ENCODE measurements at regions not wholly inside any gene's neighbourhood (a gene's known extent, or its start where the extent isn't known, plus 50 kb on each side); places are given as distances from the start of the nearest gene placed in this dataset.

DNA sequence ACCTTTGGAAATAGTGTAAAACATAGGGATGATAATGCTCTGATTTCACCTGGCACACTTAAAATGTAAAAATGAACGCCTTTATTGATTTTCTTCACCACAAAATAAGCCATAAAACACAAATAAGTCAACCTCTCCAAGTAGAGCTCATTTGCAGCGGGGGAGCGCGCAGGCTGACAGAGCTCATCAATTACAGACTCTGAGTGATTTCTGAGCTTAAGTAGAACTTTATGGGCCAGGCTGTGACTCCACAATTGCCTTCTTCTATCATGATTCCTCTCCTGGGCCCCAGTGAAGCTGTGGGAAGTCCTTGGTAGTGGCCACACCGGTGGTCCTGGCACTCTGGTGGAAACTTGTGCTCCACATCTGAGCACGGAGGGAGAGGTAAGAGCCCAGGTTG is 789.0 kb upstream of the RAB6C start:
- Histone ChIP-seq H3K4me2 (no peak overlapping the region), H4K20me1 (ENCODE audit: insufficient read depth, poor library complexity, severe bottlenecking) (no peaks in the 10 kb centered on the region), H3K27ac (peak overlapping the region; percentile 53), H3K36me3 (replicated peaks; ENCODE audit: insufficient read depth, low read depth) (no peaks in the 10 kb centered on the region), H3K4me3 (no peak overlapping the region), H2AFZ (no peak overlapping the region), H3K27me3 (no peaks in the 10 kb centered on the region), H3K9me2 (replicated peaks; ENCODE audit: insufficient read depth) (no peaks in the 10 kb centered on the region), H3K4me1 (ENCODE audit: insufficient read depth) (peaks cover 38% of the 10 kb centered on the region), H3K9me3 (ENCODE audit: low read depth) (no peaks in the 10 kb centered on the region), H3K79me2 (no peaks in the 10 kb centered on the region)
- no peak for TF ChIP-seq EZH2 (IDR thresholded peaks at IDR 0.05; ENCODE audit: borderline replicate concordance)
- TF ChIP-seq, protein P1, sequence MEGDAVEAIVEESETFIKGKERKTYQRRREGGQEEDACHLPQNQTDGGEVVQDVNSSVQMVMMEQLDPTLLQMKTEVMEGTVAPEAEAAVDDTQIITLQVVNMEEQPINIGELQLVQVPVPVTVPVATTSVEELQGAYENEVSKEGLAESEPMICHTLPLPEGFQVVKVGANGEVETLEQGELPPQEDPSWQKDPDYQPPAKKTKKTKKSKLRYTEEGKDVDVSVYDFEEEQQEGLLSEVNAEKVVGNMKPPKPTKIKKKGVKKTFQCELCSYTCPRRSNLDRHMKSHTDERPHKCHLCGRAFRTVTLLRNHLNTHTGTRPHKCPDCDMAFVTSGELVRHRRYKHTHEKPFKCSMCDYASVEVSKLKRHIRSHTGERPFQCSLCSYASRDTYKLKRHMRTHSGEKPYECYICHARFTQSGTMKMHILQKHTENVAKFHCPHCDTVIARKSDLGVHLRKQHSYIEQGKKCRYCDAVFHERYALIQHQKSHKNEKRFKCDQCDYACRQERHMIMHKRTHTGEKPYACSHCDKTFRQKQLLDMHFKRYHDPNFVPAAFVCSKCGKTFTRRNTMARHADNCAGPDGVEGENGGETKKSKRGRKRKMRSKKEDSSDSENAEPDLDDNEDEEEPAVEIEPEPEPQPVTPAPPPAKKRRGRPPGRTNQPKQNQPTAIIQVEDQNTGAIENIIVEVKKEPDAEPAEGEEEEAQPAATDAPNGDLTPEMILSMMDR (IDR thresholded peaks at IDR 0.05; ENCODE audit: poor library complexity): no peak
- TF ChIP-seq EZH2phosphoT487 (IDR thresholded peaks at IDR 0.05; ENCODE audit: low read depth, severe bottlenecking, unreplicated experiment): no peak
- no peak for DNase-seq (ENCODE audit: low spot score)
- WGBS (ENCODE audit: low lambda C conversion rate, missing lambda C conversion rate): 96% methylated on average over 6 of the region's 6 CpGs

DNA sequence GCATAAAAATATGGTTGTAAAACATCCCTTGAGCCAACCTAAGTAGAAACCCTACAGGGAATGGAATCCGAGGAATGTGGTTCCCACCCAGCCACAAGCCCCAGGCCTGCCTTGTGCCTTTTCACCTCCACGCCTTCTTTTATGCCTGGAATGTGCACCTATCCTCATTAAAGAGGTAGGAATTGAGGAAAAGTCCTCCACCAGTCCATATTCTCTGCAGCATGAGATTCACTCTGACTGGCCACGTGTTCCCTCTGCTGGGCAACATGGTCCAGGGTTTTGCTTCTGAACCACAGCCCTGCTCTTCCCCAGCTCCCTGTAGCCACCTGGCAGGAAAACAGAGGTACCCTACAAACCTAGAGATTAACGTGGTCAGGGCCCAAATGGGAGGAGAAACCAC is 787.9 kb upstream of the RAB6C start:
- no peaks in the 10 kb centered on the region for H3K79me2 ChIP-seq
- H3K4me2 ChIP-seq: no peak overlapping the region
- WGBS (ENCODE audit: low lambda C conversion rate, missing lambda C conversion rate): 45% methylated on average over 4 of the region's 4 CpGs
- H3K36me3 ChIP-seq (replicated peaks; ENCODE audit: insufficient read depth, low read depth): no peaks in the 10 kb centered on the region
- H3K27me3 ChIP-seq: no peaks in the 10 kb centered on the region
- peak overlapping the region; percentile 84 for H3K27ac ChIP-seq
- no peaks in the 10 kb centered on the region for H3K9me2 ChIP-seq (replicated peaks; ENCODE audit: insufficient read depth)
- peaks cover 38% of the 10 kb centered on the region for H3K4me1 ChIP-seq (ENCODE audit: insufficient read depth)
- DNase-seq (ENCODE audit: low spot score): peak; percentile 30
- H4K20me1 ChIP-seq (ENCODE audit: insufficient read depth, poor library complexity, severe bottlenecking): no peaks in the 10 kb centered on the region
- H2AFZ ChIP-seq: peak overlapping the region; percentile 31
- no peaks in the 10 kb centered on the region for H3K9me3 ChIP-seq (ENCODE audit: low read depth)
- H3K4me3 ChIP-seq: no peak overlapping the region
- TF ChIP-seq EZH2 (IDR thresholded peaks at IDR 0.05; ENCODE audit: borderline replicate concordance): no peak
- TF ChIP-seq, protein P1 (IDR thresholded peaks at IDR 0.05; ENCODE audit: poor library complexity): peak; percentile 24

DNA sequence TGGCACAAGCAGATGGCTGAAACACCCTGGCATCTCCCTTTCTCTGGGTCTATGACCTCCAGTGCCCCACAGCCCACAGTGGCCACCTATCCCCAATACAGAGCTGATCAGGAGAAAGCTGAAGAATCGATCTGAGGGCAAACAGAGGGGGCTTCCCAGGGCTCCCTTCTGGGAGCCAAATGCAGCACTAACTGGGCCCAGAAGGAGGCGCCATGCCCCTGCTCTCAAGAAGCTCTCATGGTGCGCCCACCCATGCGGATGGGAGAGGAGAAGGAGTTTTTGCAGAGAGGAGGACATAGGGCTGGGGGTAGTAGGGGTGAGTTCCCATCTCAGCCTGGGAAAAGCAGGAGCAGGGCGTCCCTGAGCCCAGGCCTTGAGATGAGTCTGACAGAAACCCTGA is 787.3 kb upstream of the RAB6C start:
- H3K27ac ChIP-seq: peak overlapping the region; percentile 84
- H2AFZ ChIP-seq: no peak overlapping the region
- H3K4me2 ChIP-seq: no peak overlapping the region
- no peaks in the 10 kb centered on the region for H4K20me1 ChIP-seq (ENCODE audit: insufficient read depth, poor library complexity, severe bottlenecking)
- no peaks in the 10 kb centered on the region for H3K9me2 ChIP-seq (replicated peaks; ENCODE audit: insufficient read depth)
- H3K9me3 ChIP-seq (ENCODE audit: low read depth): no peaks in the 10 kb centered on the region
- TF ChIP-seq EZH2 (IDR thresholded peaks at IDR 0.05; ENCODE audit: borderline replicate concordance): no peak
- TF ChIP-seq, protein P1 (IDR thresholded peaks at IDR 0.05; ENCODE audit: poor library complexity): no peak
- TF ChIP-seq EZH2phosphoT487 (IDR thresholded peaks at IDR 0.05; ENCODE audit: low read depth, severe bottlenecking, unreplicated experiment): no peak
- WGBS (ENCODE audit: low lambda C conversion rate, missing lambda C conversion rate): 97% methylated on average over 5 of the region's 5 CpGs
- no peaks in the 10 kb centered on the region for H3K36me3 ChIP-seq (replicated peaks; ENCODE audit: insufficient read depth, low read depth)
- no peaks in the 10 kb centered on the region for H3K79me2 ChIP-seq
- DNase-seq (ENCODE audit: low spot score): no peak
- peaks cover 37% of the 10 kb centered on the region for H3K4me1 ChIP-seq (ENCODE audit: insufficient read depth)
- no peak overlapping the region for H3K4me3 ChIP-seq
- no peaks in the 10 kb centered on the region for H3K27me3 ChIP-seq

DNA sequence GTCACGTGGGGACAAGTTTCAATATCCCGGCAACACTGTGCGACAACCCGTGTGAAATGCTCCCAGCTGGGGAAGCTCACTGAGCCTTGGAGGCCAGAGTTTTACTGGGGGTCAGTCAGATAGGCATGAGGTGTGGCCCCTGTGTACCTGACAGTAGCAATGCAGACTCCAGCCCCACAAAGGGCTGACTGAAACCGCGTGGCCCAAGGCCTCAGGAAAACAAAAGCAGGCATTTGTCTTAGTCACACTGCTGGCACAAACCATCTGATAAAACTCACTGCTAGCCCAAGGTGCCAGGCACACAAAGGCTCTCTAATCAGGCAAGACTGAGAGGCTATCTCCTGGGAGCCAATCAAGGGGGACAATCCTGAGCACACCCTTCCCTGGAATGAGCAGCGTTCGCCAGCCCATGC is 786.6 kb upstream of the RAB6C start:
- no peaks in the 10 kb centered on the region for H3K9me3 ChIP-seq (ENCODE audit: low read depth)
- no peak overlapping the region for H3K4me2 ChIP-seq
- peaks cover 31% of the 10 kb centered on the region for H3K4me1 ChIP-seq (ENCODE audit: insufficient read depth)
- no peaks in the 10 kb centered on the region for H3K27me3 ChIP-seq
- no peak for DNase-seq (ENCODE audit: low spot score)
- H2AFZ ChIP-seq: no peak overlapping the region
- no peaks in the 10 kb centered on the region for H3K79me2 ChIP-seq
- H3K36me3 ChIP-seq (replicated peaks; ENCODE audit: insufficient read depth, low read depth): no peaks in the 10 kb centered on the region
- TF ChIP-seq EZH2 (IDR thresholded peaks at IDR 0.05; ENCODE audit: borderline replicate concordance) (no peak), EZH2phosphoT487 (IDR thresholded peaks at IDR 0.05; ENCODE audit: low read depth, severe bottlenecking, unreplicated experiment) (no peak)
- TF ChIP-seq, protein P1 (IDR thresholded peaks at IDR 0.05; ENCODE audit: poor library complexity): no peak
- no peak overlapping the region for H3K27ac ChIP-seq
- no peaks in the 10 kb centered on the region for H3K9me2 ChIP-seq (replicated peaks; ENCODE audit: insufficient read depth)
- no peak overlapping the region for H3K4me3 ChIP-seq
- no peaks in the 10 kb centered on the region for H4K20me1 ChIP-seq (ENCODE audit: insufficient read depth, poor library complexity, severe bottlenecking)
- 77% methylated on average over 8 of the region's 8 CpGs for WGBS (ENCODE audit: low lambda C conversion rate, missing lambda C conversion rate)
